ENCODE measurements at regions not wholly inside any gene's neighbourhood (a gene's known extent, or its start where the extent isn't known, plus 50 kb on each side); places are given as distances from the start of the nearest gene placed in this dataset.

DNA sequence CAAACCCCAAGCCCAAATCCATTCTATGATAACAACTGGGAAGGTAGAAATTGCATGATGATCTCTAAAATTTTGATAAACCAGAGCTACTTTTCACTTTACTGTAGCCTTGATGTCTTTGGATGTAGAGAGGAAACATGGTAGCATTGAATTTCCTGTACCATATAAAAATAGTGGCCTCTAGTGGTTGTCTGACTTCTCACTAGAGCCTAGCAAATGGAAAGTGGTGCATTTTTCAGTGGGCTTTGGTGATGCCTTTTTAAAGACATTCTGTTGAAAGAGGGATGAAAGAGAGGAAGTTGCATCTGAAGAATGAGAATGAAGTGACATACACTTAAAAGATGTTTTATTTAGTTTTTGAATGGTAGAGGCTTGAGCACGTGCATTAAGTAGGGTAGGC is 662.2 kb downstream of the XIRP2 start:
- TF ChIP-seq POLR2A (IDR thresholded peaks at IDR 0.05) = no peak
- TF ChIP-seq, protein P1, sequence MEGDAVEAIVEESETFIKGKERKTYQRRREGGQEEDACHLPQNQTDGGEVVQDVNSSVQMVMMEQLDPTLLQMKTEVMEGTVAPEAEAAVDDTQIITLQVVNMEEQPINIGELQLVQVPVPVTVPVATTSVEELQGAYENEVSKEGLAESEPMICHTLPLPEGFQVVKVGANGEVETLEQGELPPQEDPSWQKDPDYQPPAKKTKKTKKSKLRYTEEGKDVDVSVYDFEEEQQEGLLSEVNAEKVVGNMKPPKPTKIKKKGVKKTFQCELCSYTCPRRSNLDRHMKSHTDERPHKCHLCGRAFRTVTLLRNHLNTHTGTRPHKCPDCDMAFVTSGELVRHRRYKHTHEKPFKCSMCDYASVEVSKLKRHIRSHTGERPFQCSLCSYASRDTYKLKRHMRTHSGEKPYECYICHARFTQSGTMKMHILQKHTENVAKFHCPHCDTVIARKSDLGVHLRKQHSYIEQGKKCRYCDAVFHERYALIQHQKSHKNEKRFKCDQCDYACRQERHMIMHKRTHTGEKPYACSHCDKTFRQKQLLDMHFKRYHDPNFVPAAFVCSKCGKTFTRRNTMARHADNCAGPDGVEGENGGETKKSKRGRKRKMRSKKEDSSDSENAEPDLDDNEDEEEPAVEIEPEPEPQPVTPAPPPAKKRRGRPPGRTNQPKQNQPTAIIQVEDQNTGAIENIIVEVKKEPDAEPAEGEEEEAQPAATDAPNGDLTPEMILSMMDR (IDR thresholded peaks at IDR 0.05) = no peak

Measured in lower leg skin (tissue), 3 donors.